GOT3 (cell line): ENCODE measurements at regions not wholly inside any gene's neighbourhood (a gene's known extent, or its start where the extent isn't known, plus 50 kb on each side); places are given as distances from the start of the nearest gene placed in this dataset.

ENCODE experiments used
- DNase-seq: peaks from one replicate; lab custom pipeline; 2025; ENCODE audit warnings: mixed read lengths; lab: John Stamatoyannopoulos, UW

DNA sequence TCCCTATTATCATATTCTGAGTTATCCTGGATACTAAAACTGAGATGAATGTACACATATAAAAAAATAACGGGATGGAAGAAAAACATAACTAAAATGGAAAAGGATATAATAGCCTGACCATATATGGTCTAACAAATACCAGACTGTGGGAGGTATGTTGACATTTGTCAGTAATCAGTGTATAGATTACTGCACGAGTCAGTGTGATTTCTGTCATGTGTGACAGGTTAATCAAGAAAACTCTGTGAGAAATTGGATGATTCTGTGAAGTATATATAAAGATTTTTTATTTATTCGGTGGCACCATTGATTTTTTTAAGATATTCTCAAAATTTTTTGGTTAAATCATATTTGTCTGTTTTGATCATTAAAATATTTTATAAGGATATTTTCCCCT, 547.3 kb upstream of the B3GALT2 start:
- no peak for DNase-seq

DNA sequence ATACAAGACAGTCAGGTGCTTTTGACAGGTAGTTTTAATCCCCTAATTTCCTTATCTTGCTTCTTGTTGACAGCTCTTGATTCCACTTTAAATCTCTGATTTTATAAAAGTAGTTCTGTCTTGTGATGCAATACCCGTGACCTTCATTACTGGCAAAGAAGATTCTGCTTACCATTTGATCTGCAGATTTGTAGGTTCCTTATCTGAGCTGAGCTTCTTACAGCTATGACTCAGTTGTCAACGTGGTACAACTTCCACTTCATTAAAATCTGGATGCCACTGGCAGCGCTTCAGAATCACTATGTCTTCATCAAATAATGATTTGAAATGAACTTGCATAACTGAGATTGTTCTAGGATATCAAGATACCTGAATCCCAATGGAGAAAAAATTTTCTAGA, 543.6 kb upstream of the B3GALT2 start:
- DNase-seq, result no peak

DNA sequence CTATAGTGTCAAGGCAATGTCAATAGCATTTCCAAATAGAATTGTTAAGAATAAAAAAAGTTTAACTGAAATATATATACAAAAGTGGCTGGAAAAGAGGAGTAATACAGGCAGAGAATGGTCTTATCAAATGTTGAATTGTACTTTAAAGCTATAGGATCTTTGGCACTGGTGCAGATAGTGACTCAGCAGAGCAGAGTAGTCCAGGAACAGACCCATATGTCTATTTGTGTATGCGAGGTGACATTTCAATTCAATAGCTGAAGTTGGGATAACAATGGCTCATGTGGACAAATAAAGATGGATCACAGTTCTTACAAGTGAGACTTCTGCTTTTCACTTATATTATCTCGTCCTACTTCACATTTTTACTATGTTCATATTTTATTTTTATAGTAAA, 543.0 kb upstream of the B3GALT2 start:
- no peak for DNase-seq

DNA sequence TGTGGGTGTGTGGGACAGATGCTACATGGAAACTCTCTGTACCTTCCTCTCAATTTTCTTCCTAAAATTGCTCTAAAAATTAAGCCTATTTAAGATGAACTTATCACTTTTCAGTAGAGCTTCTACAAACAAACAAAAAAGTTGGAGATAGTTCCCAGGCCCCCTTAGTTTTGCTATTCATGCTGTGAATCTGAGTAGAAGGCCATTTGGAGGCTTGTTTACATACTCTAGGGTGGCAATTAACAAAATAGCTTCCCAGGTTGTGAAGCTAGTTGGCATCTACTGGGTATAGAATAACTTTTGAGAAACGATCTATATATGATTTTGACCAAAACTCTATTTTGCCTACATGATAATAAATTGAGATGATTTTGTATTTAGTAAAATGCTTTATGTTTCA, 541.4 kb upstream of the B3GALT2 start:
- DNase-seq, result no peak

DNA sequence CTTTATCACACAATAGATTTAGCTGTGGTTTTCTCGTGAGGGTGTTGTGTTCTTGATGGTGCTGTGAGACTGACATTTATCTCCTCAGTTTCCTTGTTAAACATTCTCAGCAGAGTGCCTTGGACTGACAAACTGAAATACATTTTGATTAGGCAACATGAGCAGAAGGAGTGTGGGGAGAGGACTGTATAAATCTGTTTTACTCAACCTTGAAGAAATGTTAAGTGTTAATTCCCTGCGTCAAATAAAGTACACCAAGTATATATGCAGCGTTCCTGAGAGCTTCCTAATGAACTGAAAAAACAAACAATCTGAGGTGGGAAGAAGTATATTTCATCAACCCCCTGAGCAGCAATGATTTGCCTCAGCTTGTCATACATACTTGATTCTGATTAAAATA, 540.3 kb upstream of the B3GALT2 start:
- DNase-seq, result no peak

DNA sequence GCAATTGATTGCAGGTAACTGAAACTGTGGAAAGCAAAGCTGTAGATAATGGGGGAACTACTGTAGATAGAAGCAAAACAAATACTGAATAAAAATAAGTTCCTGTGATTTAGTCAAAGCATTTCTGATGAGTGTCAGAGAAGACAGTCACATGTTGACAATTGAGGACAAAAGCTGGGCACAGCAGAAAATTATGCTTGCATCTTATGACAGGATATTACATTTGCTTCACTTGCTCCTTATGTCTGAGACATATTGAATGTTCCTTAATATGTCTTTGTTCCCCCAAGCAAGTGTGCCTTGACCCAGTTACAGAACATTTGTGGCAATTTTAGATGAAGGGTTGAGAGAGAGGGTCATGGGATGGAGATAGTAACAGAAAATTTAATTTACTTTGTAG, 526.0 kb upstream of the B3GALT2 start:
- DNase-seq, result no peak

DNA sequence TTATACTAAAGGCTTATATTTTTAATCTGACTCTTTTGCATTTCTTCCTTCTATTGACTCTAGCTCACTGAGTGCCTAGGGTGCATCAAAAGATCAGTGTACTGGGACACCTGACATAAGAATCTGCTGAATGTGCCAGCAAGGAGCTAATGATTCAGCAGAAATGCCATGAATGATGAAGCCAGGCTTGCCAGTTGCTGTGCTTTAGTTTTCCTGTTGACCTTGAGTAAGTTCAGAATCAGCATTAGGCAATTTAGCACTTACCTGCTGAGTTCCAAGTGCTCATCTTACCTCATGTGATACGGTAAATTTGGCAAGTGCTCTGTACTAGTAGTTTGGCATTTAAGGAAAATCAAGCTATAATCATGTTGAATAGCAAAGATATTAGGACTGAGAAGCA, 523.2 kb upstream of the B3GALT2 start:
- no peak for DNase-seq

DNA sequence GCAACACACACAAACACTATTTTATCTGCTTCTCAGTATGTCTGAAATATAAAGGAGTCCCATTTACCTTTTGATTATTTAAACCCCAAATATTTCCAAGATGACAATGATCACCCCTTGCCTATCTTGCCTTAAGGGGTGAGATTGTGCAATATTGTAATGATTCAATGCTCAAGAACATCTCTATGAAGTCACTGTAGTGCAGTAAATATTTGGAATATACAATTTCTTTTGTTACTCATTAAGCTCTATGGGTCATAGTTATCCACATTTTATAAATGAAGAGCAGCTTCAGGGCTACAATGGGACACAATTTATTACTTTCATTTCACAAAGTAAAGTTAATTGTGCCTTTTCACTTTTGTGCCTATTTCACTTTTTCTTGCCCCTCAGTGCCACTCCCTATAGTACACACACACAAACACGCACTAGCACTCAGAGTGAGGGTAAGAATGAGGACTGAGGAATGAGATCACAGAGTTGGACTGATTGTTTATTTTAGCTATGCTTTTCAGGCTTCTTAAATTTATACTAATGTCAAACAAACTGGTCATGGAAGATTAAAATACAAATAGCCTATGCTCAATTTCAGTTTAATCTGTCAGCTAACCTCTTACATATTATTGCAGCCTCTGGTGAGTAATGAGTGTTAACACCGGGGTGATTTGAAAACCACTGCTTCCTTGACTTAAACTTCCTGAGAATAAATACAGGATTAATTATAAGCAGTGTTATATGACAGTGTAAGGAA, 521.0 kb upstream of the B3GALT2 start:
- DNase-seq, result no peak

DNA sequence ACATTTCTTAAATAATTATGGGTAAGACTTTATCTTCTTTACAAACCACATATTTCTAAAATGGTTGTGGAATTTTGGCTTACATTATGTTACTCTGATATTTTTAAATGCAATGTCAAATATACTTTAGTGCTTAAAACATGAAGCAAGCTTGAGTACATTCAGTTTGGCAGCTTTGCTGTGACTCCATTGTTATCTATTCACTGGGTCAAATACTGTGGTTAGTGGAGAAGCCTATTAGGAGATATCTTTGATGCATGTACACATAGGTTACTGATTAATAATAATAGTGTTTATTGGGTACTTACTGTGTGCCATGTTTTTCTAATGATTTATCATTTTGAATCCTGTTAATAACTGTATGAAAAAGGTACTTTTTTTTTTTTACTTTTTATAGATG, 520.4 kb upstream of the B3GALT2 start:
- no peak for DNase-seq

DNA sequence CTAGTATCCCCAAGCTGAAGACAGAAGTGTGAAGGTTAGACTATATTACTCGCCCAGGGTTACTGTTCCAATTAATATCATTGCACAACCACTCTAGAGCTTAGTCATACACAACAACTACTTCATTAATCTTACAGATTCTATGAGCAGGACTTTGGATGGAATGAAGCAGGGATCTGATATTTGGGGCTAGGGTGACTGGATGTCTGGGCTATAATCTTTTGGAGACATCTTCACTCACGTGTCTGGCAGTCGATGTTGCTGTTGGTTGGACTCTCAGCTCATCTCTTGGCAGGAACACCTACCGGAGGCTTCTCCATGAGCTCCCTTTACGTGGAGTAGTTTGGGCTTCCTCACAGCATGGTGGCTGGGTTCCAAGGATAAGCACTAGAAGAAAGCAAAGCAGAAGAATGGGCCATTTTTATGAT, 519.2 kb upstream of the B3GALT2 start:
- DNase-seq, result no peak

DNA sequence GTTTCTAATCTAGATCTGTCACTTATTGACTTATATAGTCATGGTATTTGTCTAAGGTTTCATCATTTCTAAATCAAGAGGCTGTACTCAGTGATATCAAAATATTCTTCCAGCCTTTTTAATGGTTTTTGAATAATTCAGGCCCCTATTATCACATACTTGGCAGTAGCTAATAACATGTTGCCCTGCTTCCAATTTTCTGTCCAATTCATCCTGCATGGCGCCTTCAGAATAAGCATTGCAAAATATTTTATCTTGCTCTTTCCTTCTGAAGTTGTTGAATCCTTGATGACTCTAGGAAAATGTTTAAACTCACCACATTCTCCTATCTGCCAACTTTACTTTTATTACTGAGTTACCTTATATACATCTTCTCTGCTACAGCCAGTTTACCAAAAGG, 517.2 kb upstream of the B3GALT2 start:
- DNase-seq, result no peak

DNA sequence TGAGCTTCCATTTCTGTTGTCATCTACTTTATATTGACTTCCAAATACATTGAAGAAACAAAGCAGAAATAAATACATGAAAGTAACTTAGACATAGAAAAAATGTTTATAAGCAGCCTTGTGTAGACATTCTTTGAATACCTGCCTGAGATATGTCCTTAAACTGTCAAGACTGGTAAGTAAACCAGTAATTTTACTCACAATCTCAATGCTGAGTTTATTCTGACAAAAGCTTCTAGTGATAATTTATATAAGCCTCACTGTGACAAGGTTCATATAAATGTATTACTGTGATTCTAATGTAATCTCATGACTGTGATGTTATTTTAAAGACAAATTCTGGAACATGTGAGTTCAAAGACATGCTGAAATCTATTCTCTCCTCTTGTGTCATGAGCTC, 516.7 kb upstream of the B3GALT2 start:
- DNase-seq, result no peak

DNA sequence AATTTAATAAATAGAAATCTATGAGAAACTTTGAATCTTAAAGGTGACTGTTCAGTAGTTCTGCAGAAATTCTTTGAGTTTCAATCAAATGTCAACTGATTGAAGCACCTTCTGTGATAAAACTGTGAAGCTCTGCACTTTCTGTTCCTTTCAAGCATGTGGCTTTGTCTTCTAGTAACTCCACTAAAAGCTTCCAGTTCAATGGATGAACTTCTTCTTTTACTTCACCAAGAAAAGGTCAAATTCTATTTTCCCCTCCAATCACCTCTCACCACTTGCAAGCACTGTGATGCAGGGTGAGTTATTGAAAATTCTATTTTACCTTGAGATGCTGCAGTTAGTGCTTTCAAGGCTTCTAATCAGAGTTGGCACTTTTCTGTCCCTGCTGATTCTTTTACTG, 515.3 kb upstream of the B3GALT2 start:
- no peak for DNase-seq

DNA sequence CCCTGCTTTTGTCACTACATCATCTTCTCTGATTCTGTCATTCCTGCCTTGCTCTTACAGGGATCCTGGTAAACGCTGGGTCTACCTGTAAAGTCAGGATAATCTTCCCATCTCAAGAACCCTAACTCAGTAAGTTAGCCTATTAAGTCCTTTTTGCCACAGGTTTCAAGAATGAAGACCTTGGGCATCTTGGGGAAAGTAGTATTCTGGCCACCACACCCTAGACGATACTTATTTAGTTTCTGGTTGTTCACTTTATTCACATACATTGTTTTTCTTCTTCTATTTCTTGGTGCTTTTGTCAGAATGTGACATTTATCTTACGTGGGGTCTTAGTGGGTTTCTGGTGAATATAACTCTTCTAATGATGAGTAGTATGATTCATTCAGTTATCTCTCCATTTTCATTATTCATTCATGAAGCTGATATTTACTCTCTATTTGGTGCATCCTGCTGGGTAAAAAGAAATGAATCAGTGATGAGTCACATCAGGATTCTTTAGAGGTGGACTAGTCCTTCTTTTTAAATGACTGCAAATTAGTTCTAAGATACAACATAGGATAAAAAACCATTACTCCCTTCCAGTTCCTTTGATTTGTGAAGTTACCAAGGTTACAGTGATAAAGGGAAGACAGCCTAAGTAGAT, 514.4 kb upstream of the B3GALT2 start:
- no peak for DNase-seq

DNA sequence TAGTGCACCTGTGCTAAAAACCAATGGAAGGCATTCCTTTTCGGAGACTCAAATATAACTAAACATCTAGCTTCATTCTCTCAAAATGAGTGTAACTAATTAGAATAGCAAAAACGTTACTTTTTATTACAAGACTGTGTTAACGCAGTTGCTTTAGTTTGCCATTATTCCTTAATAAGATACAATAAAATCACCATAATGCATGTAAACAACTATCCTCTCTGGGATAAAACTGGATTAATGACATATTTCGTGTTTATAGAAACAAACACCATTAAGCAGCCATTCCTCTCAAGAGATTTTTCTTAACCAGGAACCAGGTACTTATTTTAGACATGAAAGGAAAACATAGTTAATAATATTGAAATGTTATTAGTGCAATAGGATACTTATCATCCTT, 512.8 kb upstream of the B3GALT2 start:
- DNase-seq, result no peak

DNA sequence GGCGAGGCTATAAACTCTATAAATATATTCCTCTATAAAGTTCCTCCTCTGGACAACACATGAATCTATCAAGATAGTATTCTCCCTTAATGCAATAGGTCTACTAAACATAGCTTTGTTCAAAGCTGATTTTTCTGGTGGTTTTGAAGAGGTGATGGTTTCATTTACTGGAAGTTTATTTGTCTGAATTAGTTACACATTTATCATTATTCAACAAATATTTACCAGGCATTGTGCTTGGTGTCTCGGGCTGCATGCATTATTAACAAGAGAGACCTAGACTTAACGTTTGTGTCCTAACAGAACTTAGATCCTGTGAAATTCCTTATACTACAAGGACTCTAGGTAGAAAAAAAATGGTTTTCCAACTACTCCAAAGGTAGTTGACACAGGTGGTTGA, 511.4 kb upstream of the B3GALT2 start:
- DNase-seq, result no peak

DNA sequence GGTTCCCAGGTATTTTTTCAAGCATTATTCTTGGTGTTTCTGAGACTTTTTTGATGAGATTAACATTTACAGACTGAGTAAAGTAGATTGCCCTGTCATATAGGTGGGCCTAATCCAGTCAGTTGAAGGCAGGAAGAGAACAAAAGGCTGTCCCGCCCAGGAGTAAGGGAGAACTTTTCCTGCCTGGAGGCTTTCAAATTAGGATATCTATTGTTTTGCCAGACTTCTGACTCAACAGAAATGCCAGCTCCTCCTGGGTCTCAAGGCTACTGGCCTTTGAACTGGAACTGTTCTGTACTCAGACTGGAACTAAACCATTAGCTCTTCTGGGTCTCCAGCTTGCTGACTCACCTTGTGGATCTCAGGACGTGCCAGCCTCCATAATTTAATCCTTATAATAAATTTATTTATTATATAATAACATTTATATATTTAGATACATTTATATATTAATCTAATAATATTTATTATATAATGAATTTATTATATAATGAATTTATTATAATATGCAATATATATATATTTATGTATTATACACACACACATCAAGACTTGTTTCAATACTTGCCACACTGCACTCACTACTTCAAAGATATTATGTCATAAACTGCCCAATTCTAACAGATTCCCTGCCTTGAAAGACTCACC, 510.8 kb upstream of the B3GALT2 start:
- DNase-seq, result no peak

DNA sequence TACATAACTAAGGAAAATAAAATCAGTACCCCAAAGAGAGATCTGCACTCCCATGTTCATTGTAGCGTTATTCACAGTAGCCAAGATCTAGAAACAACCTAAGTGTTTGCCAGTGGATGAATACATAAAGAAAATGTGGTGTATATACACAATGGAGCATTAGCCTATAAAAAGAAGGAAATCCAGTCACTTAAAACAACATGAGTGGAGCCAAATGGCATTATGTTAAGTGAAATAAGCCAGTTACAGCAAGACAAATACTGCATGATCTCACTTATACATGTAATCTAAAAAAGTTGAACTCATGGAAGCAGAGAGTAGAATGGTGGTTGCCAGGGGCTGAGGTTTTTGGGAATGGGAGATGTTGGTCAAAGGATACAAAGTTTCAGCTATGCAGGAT, 508.3 kb upstream of the B3GALT2 start:
- DNase-seq, result no peak

DNA sequence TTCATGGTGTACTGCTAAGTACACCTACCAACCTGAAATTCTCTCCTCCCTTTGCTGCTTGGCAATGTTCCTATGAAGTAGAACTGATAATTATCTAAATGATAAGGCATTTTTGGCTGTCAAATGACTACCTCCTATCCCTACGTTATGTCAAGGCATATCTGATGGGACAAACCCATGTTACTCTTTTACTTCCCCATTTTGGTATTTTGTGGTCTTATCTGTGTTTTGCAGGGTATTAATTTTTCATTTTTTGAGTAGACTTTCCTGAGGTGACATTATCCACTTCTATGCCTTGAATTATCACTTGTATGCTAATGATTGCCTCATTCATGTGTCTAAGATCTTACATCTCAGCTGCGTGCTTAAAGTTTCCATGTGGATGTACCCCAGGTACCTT, 499.6 kb upstream of the B3GALT2 start:
- DNase-seq, result no peak

DNA sequence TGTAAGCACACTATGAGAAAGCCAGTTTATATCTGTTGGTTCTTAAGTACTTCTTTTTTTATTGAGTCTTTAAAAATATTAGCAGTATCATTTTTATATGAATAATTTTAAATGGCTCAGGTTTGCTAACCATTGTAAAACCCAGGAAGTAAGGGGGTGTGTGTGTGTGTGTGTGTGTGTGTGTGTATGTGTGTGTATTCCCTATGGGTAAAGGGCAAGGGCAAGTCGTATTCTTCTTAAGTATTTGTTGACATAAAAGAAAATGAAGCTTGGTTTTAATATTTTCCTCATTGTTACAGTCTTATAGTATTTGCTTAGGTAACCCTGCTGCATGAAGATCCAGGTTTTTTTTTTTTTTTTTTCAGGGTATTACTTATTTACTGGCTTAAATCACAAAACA, 495.0 kb upstream of the B3GALT2 start:
- DNase-seq, result no peak

DNA sequence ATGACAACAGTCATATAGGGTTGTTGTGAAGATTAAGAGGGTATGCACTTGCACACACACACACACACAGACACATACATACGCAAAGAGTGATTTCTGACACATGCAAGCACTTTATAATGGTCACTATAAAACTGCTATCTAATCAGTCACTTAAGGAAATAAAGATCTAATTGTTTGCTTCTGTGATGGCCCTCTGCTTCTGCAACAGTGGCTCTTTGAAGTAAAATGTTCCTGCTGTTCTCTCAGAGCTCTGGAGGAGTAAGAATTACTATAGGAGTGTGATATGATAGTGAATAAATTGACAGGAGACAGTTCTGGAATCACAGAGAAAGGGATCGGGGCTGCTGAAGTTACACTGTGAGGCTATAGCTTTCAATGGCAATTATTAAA, 494.5 kb upstream of the B3GALT2 start:
- DNase-seq, result no peak

DNA sequence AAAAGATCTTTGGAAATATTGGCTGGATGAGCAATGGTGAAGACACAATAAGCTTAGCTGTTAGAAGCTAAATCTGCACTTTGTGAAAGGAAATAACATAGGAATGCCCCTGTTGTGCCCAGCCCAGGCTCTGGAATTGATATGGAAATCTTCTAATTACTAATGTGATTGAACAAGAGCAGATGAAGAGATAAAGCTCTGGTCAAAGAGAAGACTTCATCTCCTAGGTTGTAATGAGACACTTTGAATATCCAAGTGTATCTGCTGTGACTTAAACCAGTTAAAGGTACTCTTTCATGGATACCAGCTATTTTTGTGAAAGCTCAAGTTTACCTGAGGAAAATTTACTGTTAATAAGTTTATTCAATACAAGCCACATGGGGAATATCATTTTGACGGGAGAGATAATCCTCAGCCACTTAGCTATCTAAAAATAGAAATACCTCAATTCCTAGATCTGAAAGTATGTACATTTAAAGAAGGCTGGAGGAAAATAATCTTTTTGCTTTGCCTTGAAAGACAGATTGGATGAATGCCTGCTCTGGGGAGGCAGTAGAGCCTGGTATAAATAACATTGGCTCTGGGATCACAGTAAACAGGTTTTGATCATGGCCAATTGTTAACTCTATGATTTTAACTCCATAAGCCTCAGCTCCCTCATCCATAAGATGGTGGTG, 494.0 kb upstream of the B3GALT2 start:
- DNase-seq, result no peak

DNA sequence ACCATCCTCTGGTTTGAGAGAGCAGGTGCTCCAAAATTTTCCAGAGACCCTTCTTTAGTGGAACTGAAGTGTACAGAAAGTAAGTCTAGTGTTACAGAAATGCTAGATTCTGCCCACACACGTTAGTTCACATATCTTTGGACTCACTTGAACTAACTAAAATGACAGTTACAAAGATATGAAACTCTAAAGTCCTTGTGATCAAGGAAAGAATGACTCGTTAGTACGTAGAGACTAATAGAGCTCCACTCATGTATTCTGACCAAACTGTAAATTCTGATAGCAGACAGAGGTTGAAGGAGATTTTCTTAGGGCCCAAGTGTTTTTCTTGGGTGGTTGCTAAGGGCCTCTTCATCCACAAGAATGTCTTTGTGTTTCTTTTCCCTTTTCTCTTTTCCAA, 491.5 kb upstream of the B3GALT2 start:
- DNase-seq, result no peak
